GM06990 (cell line): ENCODE measurements at regions not wholly inside any gene's neighbourhood (a gene's known extent, or its start where the extent isn't known, plus 50 kb on each side); places are given as distances from the start of the nearest gene placed in this dataset.

Experiments
- DNase-seq: peaks from one replicate; pipeline ENCODE4 v3.0.0-alpha.2; 2011; ENCODE audit not compliant: insufficient read length; ENCODE audit errors: extremely low read depth
- H3K27me3 ChIP-seq: replicated peaks from 2 replicates; pipeline ENCODE4 v1.6.0; 2011; ENCODE audit warnings: low read length; ENCODE audit not compliant: control insufficient read depth, insufficient read depth
- H3K36me3 ChIP-seq: 2 replicates; pipeline ENCODE4 v1.5.1; 2011; ENCODE audit warnings: low read length; ENCODE audit not compliant: control insufficient read depth, insufficient read depth
- H3K4me3 ChIP-seq: replicated peaks from 2 replicates; pipeline ENCODE4 v1.5.1; 2011; ENCODE audit warnings: low read depth, mild to moderate bottlenecking, control low read depth, low read length
- TF ChIP-seq, protein P1 (sequence below): IDR thresholded peaks from 2 replicates; pipeline ENCODE4 v1.5.1; 2011; ENCODE audit warnings: low read length, control low read depth, mild to moderate bottlenecking, inconsistent platforms; ENCODE audit not compliant: insufficient read depth, poor library complexity, severe bottlenecking

DNA sequence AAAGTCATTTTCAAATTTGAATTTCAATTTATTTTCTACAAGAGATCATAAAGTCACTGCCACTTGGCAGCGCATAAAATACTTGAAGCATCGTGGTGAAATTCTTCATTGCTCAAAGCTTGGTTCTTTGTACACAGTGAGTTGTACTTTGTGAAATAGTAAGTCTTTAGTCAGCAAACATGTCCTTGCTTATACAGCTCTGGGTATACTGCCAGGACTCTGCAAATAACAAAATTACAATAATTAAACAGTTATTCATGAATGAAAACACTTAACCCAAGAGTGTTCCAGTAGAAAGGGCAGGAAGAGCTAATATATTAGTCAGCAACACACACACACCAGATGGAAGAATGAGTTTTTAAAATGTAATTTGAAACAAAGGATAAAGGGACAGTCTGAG, 1300.9 kb upstream of the DIAPH2 start:
- H3K36me3 ChIP-seq, result no peaks in the 10 kb centered on the region
- DNase-seq, result no peak
- no peaks in the 10 kb centered on the region for H3K27me3 ChIP-seq
- no peak overlapping the region for H3K4me3 ChIP-seq
- TF ChIP-seq, protein P1, sequence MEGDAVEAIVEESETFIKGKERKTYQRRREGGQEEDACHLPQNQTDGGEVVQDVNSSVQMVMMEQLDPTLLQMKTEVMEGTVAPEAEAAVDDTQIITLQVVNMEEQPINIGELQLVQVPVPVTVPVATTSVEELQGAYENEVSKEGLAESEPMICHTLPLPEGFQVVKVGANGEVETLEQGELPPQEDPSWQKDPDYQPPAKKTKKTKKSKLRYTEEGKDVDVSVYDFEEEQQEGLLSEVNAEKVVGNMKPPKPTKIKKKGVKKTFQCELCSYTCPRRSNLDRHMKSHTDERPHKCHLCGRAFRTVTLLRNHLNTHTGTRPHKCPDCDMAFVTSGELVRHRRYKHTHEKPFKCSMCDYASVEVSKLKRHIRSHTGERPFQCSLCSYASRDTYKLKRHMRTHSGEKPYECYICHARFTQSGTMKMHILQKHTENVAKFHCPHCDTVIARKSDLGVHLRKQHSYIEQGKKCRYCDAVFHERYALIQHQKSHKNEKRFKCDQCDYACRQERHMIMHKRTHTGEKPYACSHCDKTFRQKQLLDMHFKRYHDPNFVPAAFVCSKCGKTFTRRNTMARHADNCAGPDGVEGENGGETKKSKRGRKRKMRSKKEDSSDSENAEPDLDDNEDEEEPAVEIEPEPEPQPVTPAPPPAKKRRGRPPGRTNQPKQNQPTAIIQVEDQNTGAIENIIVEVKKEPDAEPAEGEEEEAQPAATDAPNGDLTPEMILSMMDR, result no peak

DNA sequence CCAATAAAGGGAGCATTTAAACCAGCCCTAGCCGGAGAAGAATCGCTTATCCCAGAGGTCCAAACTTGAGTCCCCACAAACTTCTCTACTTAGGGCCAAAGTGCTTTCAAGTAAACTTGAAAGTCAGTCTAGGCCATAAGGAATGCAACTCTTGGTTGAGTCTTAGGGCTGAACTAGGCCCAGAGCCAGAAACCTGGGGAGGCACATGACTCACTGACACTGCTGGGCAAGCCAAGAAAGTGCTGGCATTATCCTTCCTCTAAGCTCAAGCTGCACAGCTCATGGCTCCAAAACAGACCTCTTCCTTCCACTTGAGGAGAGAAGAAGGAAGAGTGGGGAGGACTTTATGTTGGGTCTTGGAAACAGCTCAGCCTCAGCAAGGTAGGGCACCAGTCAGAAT, 1257.3 kb upstream of the DIAPH2 start:
- DNase-seq, result no peak
- TF ChIP-seq, protein P1, result no peak
- Histone ChIP-seq H3K36me3 (no peaks in the 10 kb centered on the region), H3K27me3 (no peaks in the 10 kb centered on the region), H3K4me3 (no peak overlapping the region)

DNA sequence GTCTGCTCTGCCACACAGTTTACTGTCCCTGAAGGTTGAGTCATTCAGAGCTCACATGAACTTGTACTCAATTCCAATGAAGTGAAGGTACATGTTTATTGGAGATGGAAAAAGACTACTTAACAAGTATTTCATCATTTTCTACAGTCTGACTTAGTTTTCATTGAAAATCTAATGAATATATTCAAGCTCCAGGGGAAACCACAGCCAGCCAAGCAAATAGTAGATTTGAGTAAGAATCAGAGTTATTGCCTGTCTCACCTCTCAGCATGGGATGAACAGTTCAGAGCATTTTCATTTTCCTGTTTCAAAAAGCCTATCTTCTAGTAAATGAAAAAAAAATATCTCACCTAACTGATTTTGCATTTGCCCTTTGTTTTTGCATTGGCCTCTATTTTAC, 1249.4 kb upstream of the DIAPH2 start:
- H3K27me3 ChIP-seq, result no peaks in the 10 kb centered on the region
- TF ChIP-seq, protein P1, result no peak
- DNase-seq, result no peak
- H3K4me3 ChIP-seq, result no peak overlapping the region
- no peaks in the 10 kb centered on the region for H3K36me3 ChIP-seq

DNA sequence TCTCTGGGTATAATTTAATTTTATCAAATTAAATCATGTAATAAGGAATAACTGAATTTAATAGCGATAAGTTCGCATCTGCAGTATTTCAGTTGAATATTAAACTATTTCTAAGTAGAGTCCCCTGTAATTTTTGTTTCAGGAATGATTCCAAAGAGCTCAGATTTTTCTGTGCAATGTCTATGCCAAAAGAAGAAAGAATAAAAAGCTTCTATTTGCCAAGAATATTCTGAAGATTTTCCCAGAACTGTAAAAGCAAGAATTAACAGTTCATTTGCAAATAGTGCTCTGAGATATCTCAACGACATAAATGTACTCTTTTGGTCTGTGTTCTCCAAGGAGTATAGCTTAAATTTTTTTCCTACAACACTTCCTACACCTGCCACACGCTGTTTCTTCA, 1242.8 kb upstream of the DIAPH2 start:
- Histone ChIP-seq H3K27me3 (no peaks in the 10 kb centered on the region), H3K4me3 (no peak overlapping the region), H3K36me3 (no peaks in the 10 kb centered on the region)
- no peak for DNase-seq
- TF ChIP-seq, protein P1, result no peak

DNA sequence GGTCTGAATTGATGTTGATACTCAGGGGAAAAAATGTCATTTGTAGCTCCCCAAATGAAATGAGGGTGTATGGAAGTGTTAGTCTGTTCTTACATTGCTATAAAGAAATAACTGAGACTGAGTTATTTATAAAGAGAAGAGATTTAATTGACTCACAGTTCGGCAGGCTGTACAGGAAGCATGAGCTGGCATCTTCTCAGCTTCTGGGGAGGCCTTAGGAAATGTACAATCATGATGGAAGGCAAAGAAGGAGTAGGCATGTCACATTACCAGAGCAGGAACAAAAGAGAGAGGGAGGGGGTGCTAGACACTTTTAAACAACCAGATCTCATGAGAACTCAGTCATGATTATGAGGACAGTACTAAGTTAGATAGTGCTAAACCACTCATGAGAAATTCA, 1199.9 kb upstream of the DIAPH2 start:
- DNase-seq, result no peak
- Histone ChIP-seq H3K4me3 (no peak overlapping the region), H3K36me3 (no peaks in the 10 kb centered on the region), H3K27me3 (no peaks in the 10 kb centered on the region)
- TF ChIP-seq, protein P1, result no peak

DNA sequence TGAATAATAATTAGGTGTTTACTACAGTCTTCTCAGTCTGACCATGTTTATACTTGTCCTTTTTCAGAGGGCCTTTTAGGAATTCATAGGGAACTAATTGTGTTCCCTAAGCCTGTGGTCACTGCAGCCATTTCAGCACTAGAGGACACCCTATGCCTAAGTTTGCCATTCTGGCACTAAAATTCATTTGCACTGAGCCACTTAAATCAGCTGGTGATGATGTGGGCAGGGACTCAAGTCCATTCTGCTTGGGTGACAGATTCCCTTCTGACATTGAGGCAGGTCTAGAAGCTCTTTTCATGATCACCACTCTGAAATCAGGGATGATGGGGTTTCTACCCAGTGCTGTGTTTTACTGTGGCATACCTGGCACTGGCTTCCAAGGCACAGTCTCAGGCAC, 1178.9 kb upstream of the DIAPH2 start:
- Histone ChIP-seq H3K4me3 (no peak overlapping the region), H3K27me3 (no peaks in the 10 kb centered on the region), H3K36me3 (no peaks in the 10 kb centered on the region)
- DNase-seq, result no peak
- TF ChIP-seq, protein P1, result no peak
